ENCODE measurements at regions not wholly inside any gene's neighbourhood (a gene's known extent, or its start where the extent isn't known, plus 50 kb on each side); places are given as distances from the start of the nearest gene placed in this dataset.
A peak's percentile ranks its signal among the peaks of the same experiment; 100 is the strongest.

DNA sequence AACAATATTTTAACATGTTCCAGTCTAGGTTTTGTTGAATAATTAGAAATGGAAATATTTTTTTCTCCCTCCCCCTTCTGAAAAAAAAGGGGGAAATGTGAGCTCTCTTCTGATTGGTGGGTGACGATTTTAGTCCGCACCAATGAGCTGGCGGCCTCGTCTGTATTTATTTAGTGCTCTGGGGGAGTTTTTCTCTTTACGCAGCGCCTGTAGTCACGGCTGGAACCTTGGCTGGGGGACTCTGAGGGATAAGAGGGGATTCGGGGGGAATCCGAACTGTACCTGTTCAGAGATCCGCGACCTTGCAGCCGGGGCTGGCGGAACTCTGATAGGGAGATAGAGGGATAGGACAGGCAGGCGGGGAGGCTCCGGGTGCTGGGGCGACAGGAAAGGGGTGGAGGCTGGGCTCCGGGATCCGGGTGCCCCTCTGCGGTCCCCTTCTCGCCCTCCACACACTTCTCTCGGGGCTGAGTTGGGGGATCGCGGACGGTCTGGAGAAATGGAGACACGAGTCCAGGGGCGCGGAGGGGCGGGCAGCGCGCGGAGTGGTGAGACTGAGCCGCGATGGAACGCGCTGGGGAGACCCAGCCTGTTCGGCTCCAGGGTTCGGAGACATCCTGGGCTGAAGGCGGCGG, 99.7 kb upstream of the HSD17B12 start:
- peaks cover 36% of the 10 kb centered on the region for H3K4me1 Mint-ChIP-seq
- DNase-seq, result no peak
- H3K36me3 Mint-ChIP-seq, result no peaks in the 10 kb centered on the region
- peaks cover 95% of the 10 kb centered on the region for H3K27me3 Mint-ChIP-seq
- no peaks in the 10 kb centered on the region for H3K9me3 Mint-ChIP-seq
- no peak overlapping the region for H3K27ac Mint-ChIP-seq
- peak overlapping the region; percentile 73 for H3K4me3 Mint-ChIP-seq

DNA sequence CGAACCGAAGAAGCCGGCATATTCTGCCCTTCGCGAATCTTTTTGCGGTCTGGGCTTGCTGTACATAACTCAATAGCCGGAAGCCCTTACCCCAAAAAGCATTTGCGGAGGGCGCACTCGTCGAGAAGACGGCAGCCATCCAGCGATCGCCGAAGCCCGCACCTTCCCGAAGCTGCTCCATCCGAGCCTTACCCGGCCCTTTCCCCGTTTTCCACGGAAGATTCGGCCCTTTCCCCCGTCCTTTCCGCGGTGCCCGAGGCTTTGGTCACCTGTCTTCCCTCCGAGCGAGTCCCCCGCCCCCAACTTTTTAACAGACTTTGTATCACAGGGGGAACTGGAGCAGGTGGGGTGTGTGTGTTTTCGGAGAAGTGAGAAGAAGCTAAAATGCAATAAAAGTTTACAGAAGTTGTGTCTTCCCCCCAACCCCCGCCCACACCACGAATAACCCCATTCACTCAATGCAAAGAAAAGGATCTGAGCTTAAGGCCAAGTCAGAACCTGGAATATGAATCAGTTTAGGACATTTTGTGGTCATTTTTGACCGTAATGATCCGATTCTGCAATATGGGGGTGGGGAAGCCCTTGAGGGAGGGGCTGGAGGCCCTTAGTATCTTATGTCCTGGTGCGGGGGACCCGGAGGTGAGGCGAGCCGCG, 99.0 kb upstream of the HSD17B12 start:
- H3K9me3 Mint-ChIP-seq, result no peaks in the 10 kb centered on the region
- H3K36me3 Mint-ChIP-seq, result no peaks in the 10 kb centered on the region
- H3K27me3 Mint-ChIP-seq, result peaks cover 94% of the 10 kb centered on the region
- DNase-seq, result no peak
- H3K4me1 Mint-ChIP-seq, result peaks cover 34% of the 10 kb centered on the region
- H3K4me3 Mint-ChIP-seq, result peak overlapping the region; percentile 73
- H3K27ac Mint-ChIP-seq, result no peak overlapping the region

DNA sequence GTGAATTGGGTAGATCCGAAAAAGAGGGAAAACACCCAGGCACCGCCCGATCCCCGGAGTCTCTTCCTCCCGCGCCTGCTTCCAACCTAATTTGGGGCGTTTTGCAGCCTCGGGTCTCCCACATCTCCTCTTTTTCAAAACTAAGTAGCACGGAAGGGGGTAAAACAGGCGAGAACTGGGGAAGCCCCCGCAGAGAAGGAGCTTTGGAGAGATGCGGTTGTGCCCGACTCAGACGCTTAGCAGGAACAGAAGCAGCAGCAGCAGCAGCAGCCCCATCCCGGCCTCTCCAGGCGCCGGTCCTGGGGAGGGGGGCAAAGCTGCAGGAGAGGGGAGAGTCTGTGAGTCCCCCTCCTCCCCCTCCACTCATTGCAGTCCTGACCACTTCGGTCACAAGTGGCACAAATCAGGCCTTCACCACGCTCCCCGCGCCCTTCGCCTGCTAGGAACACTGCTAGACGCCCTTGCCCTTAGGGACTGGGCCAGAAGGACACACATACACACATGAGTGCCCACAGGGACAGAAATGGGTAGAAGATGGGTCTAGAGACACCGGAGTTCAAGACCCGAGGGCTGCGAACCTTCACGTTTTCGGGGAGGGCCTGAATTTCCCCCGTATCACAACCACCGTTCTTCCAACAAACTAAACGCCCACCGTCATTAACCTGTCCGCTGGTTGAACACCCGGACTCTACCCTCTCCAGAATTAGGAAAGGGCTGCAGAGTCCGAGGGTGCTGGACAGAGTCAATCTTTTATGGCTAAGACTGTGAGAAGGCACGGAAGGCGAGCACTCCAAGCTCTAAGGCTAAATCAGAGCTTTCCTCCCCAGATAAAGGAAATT, 98.3 kb upstream of the HSD17B12 start:
- H3K36me3 Mint-ChIP-seq, result no peaks in the 10 kb centered on the region
- peaks cover 91% of the 10 kb centered on the region for H3K27me3 Mint-ChIP-seq
- H3K4me3 Mint-ChIP-seq, result peak overlapping the region; percentile 25
- H3K27ac Mint-ChIP-seq, result no peak overlapping the region
- DNase-seq, result no peak
- no peaks in the 10 kb centered on the region for H3K9me3 Mint-ChIP-seq
- peaks cover 29% of the 10 kb centered on the region for H3K4me1 Mint-ChIP-seq

DNA sequence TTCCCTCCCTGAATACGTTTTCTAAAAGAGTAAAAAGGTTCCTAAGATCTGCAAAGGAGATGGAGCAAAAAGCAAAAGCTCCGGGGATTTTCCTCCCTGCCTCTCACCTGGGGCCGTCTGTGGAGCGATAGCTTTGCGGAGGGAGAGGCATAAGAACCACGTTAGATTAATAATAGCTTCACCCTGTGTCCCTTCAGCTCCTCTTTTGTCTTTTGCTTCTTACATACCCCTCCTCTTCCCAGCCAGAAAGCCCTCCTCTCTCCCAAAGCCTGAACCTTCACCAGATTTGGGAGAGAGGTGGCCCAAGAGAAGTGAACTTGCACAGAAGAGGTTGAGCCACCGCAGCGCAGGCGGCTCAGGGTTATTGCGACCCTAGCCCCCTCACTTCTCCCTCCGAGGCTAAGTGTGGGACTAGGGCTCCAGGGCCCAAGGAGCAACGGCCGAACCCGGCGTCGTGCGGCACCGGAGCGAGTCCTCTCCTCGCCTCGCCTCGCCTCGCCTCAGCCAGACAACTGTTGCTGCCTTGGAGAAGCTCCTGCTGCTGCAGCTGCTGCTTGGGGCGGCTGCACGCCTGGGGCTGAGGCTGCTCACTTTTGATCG, 97.6 kb upstream of the HSD17B12 start:
- peaks cover 25% of the 10 kb centered on the region for H3K4me1 Mint-ChIP-seq
- no peak overlapping the region for H3K27ac Mint-ChIP-seq
- H3K36me3 Mint-ChIP-seq, result no peaks in the 10 kb centered on the region
- H3K9me3 Mint-ChIP-seq, result no peaks in the 10 kb centered on the region
- peaks cover 88% of the 10 kb centered on the region for H3K27me3 Mint-ChIP-seq
- no peak overlapping the region for H3K4me3 Mint-ChIP-seq
- DNase-seq, result no peak

DNA sequence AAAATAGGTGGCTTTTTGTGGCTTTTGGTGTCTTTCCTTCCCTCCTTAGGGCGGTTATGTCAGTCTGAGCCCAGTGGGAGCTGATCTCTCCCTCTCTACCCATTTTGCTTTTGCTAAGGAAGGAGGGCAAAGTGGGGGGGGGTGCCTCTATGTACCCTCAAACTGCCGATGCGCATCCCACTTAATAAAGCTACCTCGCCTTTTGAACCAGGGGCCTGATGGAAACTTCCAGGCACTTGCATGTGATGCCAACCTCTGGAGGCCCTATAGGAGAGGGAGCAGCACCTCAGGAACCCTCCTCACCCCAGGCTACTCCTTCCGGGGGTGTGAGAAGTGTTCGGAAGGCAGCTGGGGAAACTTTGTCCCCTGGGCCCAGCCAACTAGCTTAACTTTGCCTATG, 97.0 kb upstream of the HSD17B12 start:
- no peak for DNase-seq
- Mint-ChIP-seq H3K27me3 (peaks cover 86% of the 10 kb centered on the region), H3K9me3 (no peaks in the 10 kb centered on the region), H3K27ac (no peak overlapping the region), H3K4me1 (peaks cover 25% of the 10 kb centered on the region), H3K36me3 (no peaks in the 10 kb centered on the region), H3K4me3 (no peak overlapping the region)

DNA sequence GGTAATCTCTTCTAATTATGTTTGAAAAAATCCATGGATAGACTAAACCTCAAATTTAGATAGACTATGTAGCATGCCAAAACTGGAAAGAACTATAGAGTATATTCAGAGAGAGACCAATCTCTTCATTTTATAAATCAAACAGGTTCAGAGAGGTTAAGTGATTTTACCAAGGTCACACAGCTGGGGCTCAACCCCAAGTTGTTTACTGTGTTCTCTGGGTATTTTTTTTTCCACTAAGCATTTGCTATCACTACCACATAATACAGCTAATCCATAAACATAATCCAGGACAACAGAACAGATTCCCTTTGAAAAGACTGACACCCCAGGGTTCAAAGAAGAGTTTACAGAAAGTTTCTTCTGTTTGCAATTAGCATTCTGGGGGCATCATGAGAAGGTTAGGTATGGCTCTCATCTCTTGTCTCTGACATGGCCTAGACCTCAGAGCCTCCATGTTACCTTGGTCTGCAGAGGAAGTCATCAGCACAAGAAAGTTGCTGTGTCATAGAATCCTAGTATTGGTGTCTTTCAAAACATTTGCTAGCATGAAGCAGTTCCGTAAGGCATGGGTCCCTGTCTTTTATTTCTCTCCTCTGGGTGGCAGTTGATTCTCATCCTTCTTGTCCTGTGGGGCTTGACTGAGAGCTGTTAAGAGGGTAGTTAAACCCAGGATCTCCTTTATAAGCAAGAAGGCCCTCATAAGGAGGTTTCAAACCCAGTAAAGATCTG, 94.5 kb upstream of the HSD17B12 start:
- DNase-seq, result no peak

DNA sequence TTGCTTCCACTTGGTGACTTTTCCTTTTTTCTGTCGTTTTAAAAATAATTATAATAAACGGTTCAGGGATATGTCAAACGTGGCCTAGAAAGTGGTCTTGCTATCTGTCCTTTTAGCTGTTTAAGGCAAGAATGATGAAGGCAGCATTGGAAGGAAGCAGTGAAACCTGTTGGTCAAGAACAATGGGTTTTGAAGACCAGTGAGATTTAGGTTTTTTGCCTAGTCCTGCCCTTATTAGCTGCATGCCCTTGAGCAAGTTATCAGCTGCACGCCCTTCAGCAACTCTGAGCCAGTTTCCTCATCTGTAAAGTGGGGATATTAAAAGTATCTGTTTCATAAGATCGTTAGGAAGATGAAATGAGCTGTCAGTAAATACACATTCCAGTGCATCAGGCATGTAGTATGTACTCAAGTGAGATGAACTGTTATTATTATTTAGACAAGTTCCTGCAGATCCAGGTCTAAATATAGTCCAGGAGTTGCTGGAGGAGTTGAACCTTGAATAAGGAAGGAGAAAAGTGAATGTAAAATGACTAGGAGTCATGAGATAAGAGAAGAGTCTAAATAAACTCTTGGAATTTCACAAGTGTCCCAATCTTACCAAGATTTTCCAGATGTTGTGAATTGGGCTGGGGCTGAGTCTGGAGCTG, 90.8 kb upstream of the HSD17B12 start:
- Mint-ChIP-seq H3K27me3 (peaks cover 46% of the 10 kb centered on the region), H3K36me3 (no peaks in the 10 kb centered on the region), H3K4me1 (no peaks in the 10 kb centered on the region), H3K9me3 (no peaks in the 10 kb centered on the region), H3K27ac (no peak overlapping the region), H3K4me3 (no peak overlapping the region)
- no peak for DNase-seq

More for the DNA sequence above, 94.5 kb upstream of the HSD17B12 start:
- Mint-ChIP-seq H3K27me3 (peaks cover 73% of the 10 kb centered on the region), H3K27ac (no peak overlapping the region), H3K9me3 (no peaks in the 10 kb centered on the region), H3K36me3 (no peaks in the 10 kb centered on the region), H3K4me3 (no peak overlapping the region), H3K4me1 (peaks cover 10% of the 10 kb centered on the region)

DNA sequence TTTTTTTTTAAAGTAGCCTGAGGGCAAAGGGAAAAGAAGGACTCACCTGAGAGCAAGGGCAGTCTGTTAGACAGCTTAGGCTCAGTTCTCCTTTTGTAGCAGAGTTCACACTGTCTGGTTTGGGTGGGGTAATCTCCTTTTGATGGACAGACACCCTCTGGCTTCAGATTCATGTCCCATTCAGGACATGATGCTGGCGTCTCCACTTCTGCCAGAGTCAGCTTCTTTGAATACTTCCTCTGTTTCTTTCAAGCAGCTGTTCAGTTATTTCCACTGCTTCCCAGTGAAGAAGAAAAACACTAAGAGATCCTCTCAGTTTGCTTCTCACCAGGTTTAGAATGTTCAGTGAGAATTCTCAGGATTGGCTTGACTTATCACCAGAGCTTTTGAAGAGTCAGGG, 79.0 kb upstream of the HSD17B12 start:
- H3K9me3 Mint-ChIP-seq, result peaks cover 2% of the 10 kb centered on the region
- no peaks in the 10 kb centered on the region for H3K4me1 Mint-ChIP-seq
- H3K36me3 Mint-ChIP-seq, result no peaks in the 10 kb centered on the region
- H3K27me3 Mint-ChIP-seq, result peaks cover 51% of the 10 kb centered on the region
- H3K27ac Mint-ChIP-seq, result no peak overlapping the region
- no peak overlapping the region for H3K4me3 Mint-ChIP-seq
- no peak for DNase-seq

DNA sequence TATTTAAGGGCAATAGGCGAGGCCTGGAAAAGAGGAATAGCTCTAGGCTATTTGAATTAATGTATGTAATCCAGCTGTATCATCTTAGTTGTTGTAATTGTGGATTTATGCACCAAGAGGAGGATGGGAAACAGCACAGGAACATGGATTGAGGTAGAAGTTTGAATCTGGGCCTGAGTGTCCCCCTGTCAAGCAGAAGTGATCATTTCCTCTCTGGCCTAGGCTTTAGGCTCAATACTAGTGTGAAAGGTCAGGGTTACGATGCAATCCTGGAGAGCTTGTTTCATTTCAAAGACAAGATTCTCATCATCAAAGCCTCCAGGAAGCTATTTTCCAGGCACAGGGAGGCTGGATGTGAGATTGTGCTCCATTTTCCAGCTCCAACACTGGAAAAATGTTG, 77.9 kb upstream of the HSD17B12 start:
- H3K4me1 Mint-ChIP-seq, result no peaks in the 10 kb centered on the region
- no peak overlapping the region for H3K27ac Mint-ChIP-seq
- no peak overlapping the region for H3K4me3 Mint-ChIP-seq
- H3K27me3 Mint-ChIP-seq, result peaks cover 48% of the 10 kb centered on the region
- H3K36me3 Mint-ChIP-seq, result no peaks in the 10 kb centered on the region
- peaks cover 2% of the 10 kb centered on the region for H3K9me3 Mint-ChIP-seq
- DNase-seq, result no peak

DNA sequence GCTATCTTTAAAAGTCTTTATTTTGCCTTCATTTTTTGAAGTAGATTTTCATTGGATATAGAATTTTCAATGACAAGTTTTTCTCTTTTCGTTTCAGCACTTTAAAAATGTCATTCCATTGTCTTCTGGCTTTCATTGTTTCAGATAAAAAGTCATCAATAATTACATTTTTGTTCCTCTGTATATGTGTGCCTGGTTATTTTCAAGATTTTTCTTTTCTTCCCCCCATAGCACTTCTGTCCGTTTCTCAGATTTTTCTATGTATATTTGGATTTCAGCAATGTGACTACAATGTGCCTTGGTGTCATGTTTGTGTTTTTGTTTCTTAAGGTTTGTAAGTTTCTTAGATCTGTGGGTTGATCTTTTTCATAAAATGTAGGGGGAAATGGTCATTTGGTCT, 66.3 kb upstream of the HSD17B12 start:
- no peak overlapping the region for H3K27ac Mint-ChIP-seq
- peaks cover 25% of the 10 kb centered on the region for H3K27me3 Mint-ChIP-seq
- no peaks in the 10 kb centered on the region for H3K4me1 Mint-ChIP-seq
- DNase-seq, result no peak
- H3K4me3 Mint-ChIP-seq, result no peak overlapping the region
- H3K9me3 Mint-ChIP-seq, result peaks cover 14% of the 10 kb centered on the region
- H3K36me3 Mint-ChIP-seq, result peaks cover 3% of the 10 kb centered on the region

DNA sequence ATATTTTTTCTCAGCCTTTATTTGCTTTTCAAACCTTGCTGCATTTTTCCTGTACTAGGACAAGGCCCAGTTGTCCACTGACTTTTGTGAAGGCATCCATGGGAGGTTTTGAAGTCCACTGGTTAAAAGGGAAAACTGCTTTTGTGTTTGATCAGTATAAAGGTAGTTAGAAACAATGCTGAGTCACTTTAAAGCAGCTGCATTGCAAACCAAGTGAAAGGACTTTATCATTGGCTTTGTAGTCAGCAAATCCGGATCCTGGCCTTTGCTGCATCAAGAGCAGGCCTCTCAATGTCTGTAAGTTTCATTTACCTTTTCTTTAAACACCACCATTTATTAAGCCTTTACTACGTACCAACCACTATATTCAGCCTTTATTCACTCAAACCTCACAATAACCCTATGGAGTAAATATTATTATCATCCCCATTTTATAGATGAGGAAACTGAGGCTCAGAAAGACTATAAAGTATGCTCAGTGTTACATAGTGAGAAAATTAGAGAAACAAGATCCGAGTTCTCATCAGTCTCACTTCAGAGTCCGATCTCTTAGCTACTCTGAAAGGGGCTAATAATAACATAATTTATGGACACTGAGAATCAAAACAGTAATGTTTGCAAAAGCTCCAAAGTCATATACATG, 60.6 kb upstream of the HSD17B12 start:
- no peak for DNase-seq
- Mint-ChIP-seq H3K4me1 (no peaks in the 10 kb centered on the region), H3K36me3 (no peaks in the 10 kb centered on the region), H3K27me3 (peaks cover 42% of the 10 kb centered on the region), H3K4me3 (no peak overlapping the region), H3K27ac (no peak overlapping the region), H3K9me3 (peaks cover 11% of the 10 kb centered on the region)

DNA sequence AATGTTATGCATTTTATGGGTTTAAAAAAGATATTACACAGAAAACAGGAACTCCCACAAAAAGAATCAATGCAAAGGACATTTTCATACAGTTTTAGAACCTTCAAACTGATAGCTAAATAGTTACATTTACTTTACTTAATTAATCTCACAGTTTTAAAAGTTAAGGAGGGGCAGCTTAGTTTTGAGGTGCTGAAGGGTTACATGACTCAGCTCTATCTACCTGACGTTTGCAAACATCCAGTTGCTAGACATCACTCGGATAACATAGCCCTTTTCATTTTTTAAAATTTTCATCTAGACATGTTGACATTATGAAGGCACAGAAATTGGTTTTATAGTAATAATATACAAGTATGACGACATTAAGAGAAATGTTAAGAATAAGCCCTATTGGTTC, 53.7 kb upstream of the HSD17B12 start:
- no peak for DNase-seq
- H3K9me3 Mint-ChIP-seq, result no peaks in the 10 kb centered on the region
- H3K27me3 Mint-ChIP-seq, result peaks cover 45% of the 10 kb centered on the region
- H3K36me3 Mint-ChIP-seq, result no peaks in the 10 kb centered on the region
- H3K4me3 Mint-ChIP-seq, result no peak overlapping the region
- H3K4me1 Mint-ChIP-seq, result no peaks in the 10 kb centered on the region
- no peak overlapping the region for H3K27ac Mint-ChIP-seq
